Limb (tissue), 2 donors: ENCODE measurements at regions not wholly inside any gene's neighbourhood (a gene's known extent, or its start where the extent isn't known, plus 50 kb on each side); places are given as distances from the start of the nearest gene placed in this dataset.

ENCODE experiments used
- DNase-seq, 2 donors: peaks; one replicate each; pipeline ENCODE4 v3.0.0-alpha.2; 2016; ENCODE audit errors: extremely low spot score in 2 of 2

- DNase-seq = no peak
These were observed 2283.7 kb downstream of the NCAM2 start for GRCh38 chr21:23281917-23282316.

DNA sequence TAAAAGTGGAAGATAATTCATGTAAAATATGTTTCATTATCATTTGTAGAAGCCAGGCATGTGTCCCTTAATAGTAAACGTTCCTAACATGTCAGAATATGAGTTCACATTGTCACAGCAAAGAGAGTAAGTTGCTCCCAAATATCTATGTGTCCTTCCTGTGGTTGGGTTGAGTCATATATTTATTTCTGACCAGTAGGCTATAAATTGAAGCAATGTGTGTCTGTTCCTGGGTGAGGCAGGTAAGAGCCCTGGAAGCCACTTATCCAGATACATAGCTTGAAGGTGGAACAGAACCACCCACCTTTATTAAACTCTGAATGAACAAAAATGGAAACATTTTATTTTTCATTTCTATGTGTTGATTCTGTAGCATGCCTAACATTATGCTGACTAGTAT lies 2251.6 kb downstream of the NCAM2 start:
- no peak for DNase-seq

DNA sequence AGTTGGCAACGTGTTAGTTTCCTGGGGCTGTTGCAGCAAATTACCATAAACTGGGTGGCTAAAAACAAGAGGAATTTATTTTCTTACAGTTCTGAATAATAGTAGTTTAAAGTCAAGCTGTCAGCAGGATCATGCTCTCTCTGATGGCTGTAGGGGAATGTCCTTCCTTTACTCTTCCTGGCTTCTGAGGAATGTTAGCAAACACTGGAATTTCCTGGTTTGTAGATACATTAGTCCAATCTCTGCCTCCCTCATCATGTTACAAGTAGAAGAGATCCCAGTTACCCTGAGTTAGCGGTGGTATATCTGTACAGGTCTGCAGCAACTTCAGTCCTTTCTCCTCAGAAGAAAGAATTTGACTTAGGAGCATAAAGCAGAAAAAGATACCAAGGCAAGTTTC lies 2249.1 kb downstream of the NCAM2 start:
- DNase-seq = no peak

DNA sequence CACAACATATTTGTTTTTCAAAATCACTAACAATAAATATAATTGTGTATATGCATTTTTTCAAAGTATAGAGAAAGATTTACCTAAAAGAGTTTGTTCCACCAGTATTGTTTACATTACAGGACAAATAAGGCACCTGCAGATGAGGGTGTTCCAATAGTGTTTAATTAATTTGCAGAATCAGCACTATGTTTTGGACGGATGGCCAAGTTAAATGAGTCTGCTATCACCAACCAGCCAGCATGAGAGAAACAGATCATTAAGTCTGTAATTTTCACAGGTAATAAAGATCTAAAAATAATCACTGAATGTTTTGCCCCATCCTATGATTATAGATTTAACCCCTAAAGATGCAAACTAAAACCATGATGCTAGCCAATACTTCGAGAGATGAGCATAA lies 2247.0 kb downstream of the NCAM2 start:
- DNase-seq = no peak

GRCh38 chr21:23223882-23224281 lies 2225.7 kb downstream of the NCAM2 start:
- no peak for DNase-seq

GRCh38 chr21:23218667-23219066 lies 2220.5 kb downstream of the NCAM2 start:
- no peak for DNase-seq

- no peak for DNase-seq
These were observed 2219.4 kb downstream of the NCAM2 start for GRCh38 chr21:23217597-23217996.

DNA sequence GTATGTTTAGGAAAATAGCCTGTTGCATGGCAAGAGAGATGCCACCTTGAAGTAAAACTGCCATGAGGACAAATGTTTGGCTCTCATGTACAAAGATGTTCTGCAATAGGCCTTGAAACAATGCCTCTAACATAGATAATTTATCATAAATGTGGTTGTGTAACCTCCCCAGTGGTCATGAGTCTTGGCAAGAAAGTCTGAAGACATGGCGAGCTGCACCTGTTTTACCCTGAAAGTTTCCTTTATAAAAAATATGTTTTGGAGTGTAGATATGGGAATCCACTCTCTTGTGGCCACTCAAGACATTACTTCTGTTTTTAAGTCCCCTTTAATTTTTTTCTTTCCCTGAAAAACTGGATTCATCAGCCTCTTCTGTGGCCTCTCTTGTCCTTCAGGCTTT lies 2217.1 kb downstream of the NCAM2 start:
- DNase-seq = no peak
